Osteocyte (in vitro differentiated cells): ENCODE measurements at regions not wholly inside any gene's neighbourhood (a gene's known extent, or its start where the extent isn't known, plus 50 kb on each side); places are given as distances from the start of the nearest gene placed in this dataset.

Experiments
- DNase-seq: peaks from one replicate; pipeline ENCODE4 v3.0.0; 2021; ENCODE audit warnings: mixed read lengths; ENCODE audit not compliant: unreplicated experiment; ENCODE audit errors: extremely low spot score
- H3K27ac Mint-ChIP-seq: one replicate; pipeline ENCODE4 v1.8.0; 2021; ENCODE audit warnings: mild to moderate bottlenecking, mixed read lengths; ENCODE audit not compliant: unreplicated experiment
- H3K27me3 Mint-ChIP-seq: one replicate; pipeline ENCODE4 v1.8.0; 2021; ENCODE audit warnings: mixed read lengths; ENCODE audit not compliant: unreplicated experiment
- H3K36me3 Mint-ChIP-seq: one replicate; pipeline ENCODE4 v1.8.0; 2021; ENCODE audit warnings: mixed read lengths; ENCODE audit not compliant: unreplicated experiment
- H3K4me1 Mint-ChIP-seq: one replicate; pipeline ENCODE4 v1.8.0; 2021; ENCODE audit warnings: mixed read lengths; ENCODE audit not compliant: unreplicated experiment
- H3K4me3 Mint-ChIP-seq: one replicate; pipeline ENCODE4 v1.8.0; 2021; ENCODE audit warnings: mild to moderate bottlenecking, moderate library complexity, mixed read lengths; ENCODE audit not compliant: unreplicated experiment
- H3K9me3 Mint-ChIP-seq: one replicate; pipeline ENCODE4 v1.8.0; 2021; ENCODE audit warnings: mixed read lengths; ENCODE audit not compliant: unreplicated experiment
- CTCF ChIP-seq: fragments of 200-600 bp; sonication (generic); IDR thresholded peaks from 2 replicates; pipeline ENCODE4 v1.5.0; 2021; ENCODE audit warnings: antibody characterized with exemption, mild to moderate bottlenecking, moderate library complexity

GRCh38 chr1:102282955-102283354, 286.2 kb upstream of the OLFM3 start:
- peaks cover 10% of the 10 kb centered on the region for H3K27me3 Mint-ChIP-seq
- peaks cover 13% of the 10 kb centered on the region for H3K9me3 Mint-ChIP-seq
- H3K27ac Mint-ChIP-seq = no peak overlapping the region
- H3K4me3 Mint-ChIP-seq = no peak overlapping the region
- DNase-seq = no peak
- TF ChIP-seq CTCF = no peak
- no peaks in the 10 kb centered on the region for H3K4me1 Mint-ChIP-seq
- H3K36me3 Mint-ChIP-seq = no peaks in the 10 kb centered on the region

- H3K27me3 Mint-ChIP-seq = no peaks in the 10 kb centered on the region
- no peaks in the 10 kb centered on the region for H3K4me1 Mint-ChIP-seq
- no peak for TF ChIP-seq CTCF
- no peaks in the 10 kb centered on the region for H3K36me3 Mint-ChIP-seq
- no peaks in the 10 kb centered on the region for H3K9me3 Mint-ChIP-seq
- H3K4me3 Mint-ChIP-seq = no peak overlapping the region
- DNase-seq = no peak
- H3K27ac Mint-ChIP-seq = no peak overlapping the region
These were observed 266.3 kb upstream of the OLFM3 start for GRCh38 chr1:102262994-102263393.

- H3K27ac Mint-ChIP-seq = no peak overlapping the region
These were observed 256.2 kb upstream of the OLFM3 start for GRCh38 chr1:102252731-102253505.

GRCh38 chr1:102241431-102242338, 245.0 kb upstream of the OLFM3 start:
- no peaks in the 10 kb centered on the region for H3K36me3 Mint-ChIP-seq
- TF ChIP-seq CTCF = no peak

More at GRCh38 chr1:102252731-102253505, 256.2 kb upstream of the OLFM3 start:
- DNase-seq = no peak
- Mint-ChIP-seq H3K27me3 (peaks cover 2% of the 10 kb centered on the region), H3K36me3 (no peaks in the 10 kb centered on the region), H3K4me3 (no peak overlapping the region), H3K4me1 (no peaks in the 10 kb centered on the region), H3K9me3 (no peaks in the 10 kb centered on the region)
- no peak for TF ChIP-seq CTCF

GRCh38 chr1:102239247-102239646, 242.5 kb upstream of the OLFM3 start:
- Mint-ChIP-seq H3K9me3 (peaks cover 3% of the 10 kb centered on the region), H3K27me3 (no peaks in the 10 kb centered on the region), H3K27ac (no peak overlapping the region), H3K36me3 (no peaks in the 10 kb centered on the region), H3K4me1 (no peaks in the 10 kb centered on the region), H3K4me3 (no peak overlapping the region)
- no peak for TF ChIP-seq CTCF
- DNase-seq = no peak

More at GRCh38 chr1:102241431-102242338, 245.0 kb upstream of the OLFM3 start:
- no peaks in the 10 kb centered on the region for H3K9me3 Mint-ChIP-seq
- H3K4me1 Mint-ChIP-seq = no peaks in the 10 kb centered on the region
- peaks cover 4% of the 10 kb centered on the region for H3K27me3 Mint-ChIP-seq
- H3K27ac Mint-ChIP-seq = no peak overlapping the region
- no peak overlapping the region for H3K4me3 Mint-ChIP-seq
- no peak for DNase-seq
